ENCODE measurements at regions not wholly inside any gene's neighbourhood (a gene's known extent, or its start where the extent isn't known, plus 50 kb on each side); places are given as distances from the start of the nearest gene placed in this dataset.

- TF ChIP-seq CTCF (IDR thresholded peaks at IDR 0.05), result no peak
- no peak for TF ChIP-seq POLR2A (IDR thresholded peaks at IDR 0.05)
Observed at GRCh38 chr4:26196567-26196966, 124.2 kb upstream of the RBPJ start.

All from heart left ventricle (tissue), 13 donors.